A673 (cell line): ENCODE measurements at regions not wholly inside any gene's neighbourhood (a gene's known extent, or its start where the extent isn't known, plus 50 kb on each side); places are given as distances from the start of the nearest gene placed in this dataset.

Experiments
- BruUV-seq: library from RNA; stranded (reverse); fragments of 400-500 nt; replicated peaks from 2 replicates; lab custom pipeline; 2021; lab: Mats Ljungman, UMichigan
- CTCF ChIA-PET: fragments of 300-600 bp; sonication (Branson Sonifier 250); formaldehyde crosslinking; loops from one replicate; lab custom pipeline; 2022; ENCODE audit warnings: antibody characterized with exemption; lab: Charles Lee
- POLR2A ChIA-PET: fragments of 300-600 bp; sonication (Branson Sonifier 250); formaldehyde crosslinking; loops from one replicate; lab custom pipeline; 2022; ENCODE audit warnings: antibody characterized with exemption; ENCODE audit not compliant: low non-redundant PET; lab: Charles Lee
- DNase-seq: peaks from one replicate; pipeline ENCODE4 v3.0.0-alpha.2; 2015; ENCODE audit warnings: low spot score
- H3K27ac ChIP-seq: fragments of 200-600 bp; sonication (generic); 2 replicates; pipeline ENCODE4 v1.5.1; 2016; ENCODE audit warnings: mixed run types, low read depth, mild to moderate bottlenecking, mixed read lengths, antibody characterized with exemption, low read length; ENCODE audit not compliant: poor library complexity, severe bottlenecking
- H3K27me3 ChIP-seq: fragments of 200-600 bp; sonication (generic); replicated peaks from 2 replicates; pipeline ENCODE4 v1.6.1; 2017; ENCODE audit warnings: mixed run types, low read depth, mild to moderate bottlenecking, mixed read lengths, antibody characterized with exemption, low read length; ENCODE audit not compliant: insufficient read depth, poor library complexity
- H3K36me3 ChIP-seq: fragments of 200-600 bp; sonication (generic); 2 replicates; pipeline ENCODE4 v1.6.1; 2016; ENCODE audit warnings: mixed run types, mild to moderate bottlenecking, mixed read lengths, antibody characterized with exemption, low read length; ENCODE audit not compliant: insufficient read depth, poor library complexity, severe bottlenecking
- H3K4me1 ChIP-seq: fragments of 200-600 bp; sonication (generic); 2 replicates; pipeline ENCODE4 v1.6.1; 2017; ENCODE audit warnings: mixed run types, mild to moderate bottlenecking, mixed read lengths, antibody characterized with exemption, low read length; ENCODE audit not compliant: insufficient read depth, poor library complexity, severe bottlenecking
- H3K4me3 ChIP-seq: fragments of 200-600 bp; sonication (generic); 2 replicates; pipeline ENCODE4 v1.5.1; 2016; ENCODE audit warnings: low read depth, mixed run types, mild to moderate bottlenecking, mixed read lengths, low read length; ENCODE audit not compliant: poor library complexity, severe bottlenecking
- H3K9me3 ChIP-seq: fragments of 200-600 bp; sonication (generic); 2 replicates; pipeline ENCODE4 v1.6.1; 2016; ENCODE audit warnings: mixed run types, low read depth, mild to moderate bottlenecking, mixed read lengths, antibody characterized with exemption, low read length; ENCODE audit not compliant: poor library complexity, severe bottlenecking
- EZH2 ChIP-seq: fragments of 200-600 bp; sonication (generic); IDR thresholded peaks from 2 replicates; pipeline ENCODE4 v1.6.1; 2017; ENCODE audit warnings: borderline replicate concordance, low read depth, mild to moderate bottlenecking, mixed read lengths, antibody characterized with exemption, low read length; ENCODE audit not compliant: poor library complexity, severe bottlenecking
- intact Hi-C: fragments of 100-400 bp; cut with micrococcal nuclease; formaldehyde crosslinking; loops from one replicate; pipeline ENCODE4 v1.10.0; 2022; ENCODE audit not compliant: unreplicated experiment
- TF ChIP-seq, protein P1 (sequence below): fragments of 300-800, 200-600 bp; sonication (generic); conservative IDR thresholded peaks from 2 replicates; pipeline ENCODE4 v1.5.1; 2017; ENCODE audit warnings: low read depth, mild to moderate bottlenecking, antibody characterized with exemption, low read length, moderate library complexity, mixed read lengths

DNA sequence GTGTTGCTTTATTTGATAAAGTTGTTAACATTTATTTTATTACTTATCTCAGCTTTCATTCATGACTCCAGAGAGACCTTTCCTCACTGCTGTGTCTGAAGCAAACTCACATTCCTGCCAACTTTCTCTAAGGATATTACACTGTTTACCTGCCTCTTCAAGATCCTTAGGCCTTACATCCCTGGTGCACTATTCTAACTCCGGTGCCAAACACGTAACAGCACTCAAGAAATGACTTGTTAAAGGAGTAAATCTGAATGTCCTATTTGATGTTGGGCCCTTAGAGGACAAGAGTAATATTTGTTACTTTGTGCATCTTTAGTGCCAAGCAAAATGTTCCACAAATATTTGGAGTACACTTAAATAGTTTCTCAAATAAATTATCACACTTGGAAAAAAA lies 324.1 kb upstream of the FLRT2 start:
- H3K4me3 ChIP-seq: no peak overlapping the region
- no TSS peak for BruUV-seq
- CTCF ChIA-PET: no interaction called here
- no peaks in the 10 kb centered on the region for H3K27me3 ChIP-seq
- no peaks in the 10 kb centered on the region for H3K36me3 ChIP-seq
- no peaks in the 10 kb centered on the region for H3K9me3 ChIP-seq
- no peak overlapping the region for H3K27ac ChIP-seq
- intact Hi-C loops: no loop called here
- TF ChIP-seq, protein P1, sequence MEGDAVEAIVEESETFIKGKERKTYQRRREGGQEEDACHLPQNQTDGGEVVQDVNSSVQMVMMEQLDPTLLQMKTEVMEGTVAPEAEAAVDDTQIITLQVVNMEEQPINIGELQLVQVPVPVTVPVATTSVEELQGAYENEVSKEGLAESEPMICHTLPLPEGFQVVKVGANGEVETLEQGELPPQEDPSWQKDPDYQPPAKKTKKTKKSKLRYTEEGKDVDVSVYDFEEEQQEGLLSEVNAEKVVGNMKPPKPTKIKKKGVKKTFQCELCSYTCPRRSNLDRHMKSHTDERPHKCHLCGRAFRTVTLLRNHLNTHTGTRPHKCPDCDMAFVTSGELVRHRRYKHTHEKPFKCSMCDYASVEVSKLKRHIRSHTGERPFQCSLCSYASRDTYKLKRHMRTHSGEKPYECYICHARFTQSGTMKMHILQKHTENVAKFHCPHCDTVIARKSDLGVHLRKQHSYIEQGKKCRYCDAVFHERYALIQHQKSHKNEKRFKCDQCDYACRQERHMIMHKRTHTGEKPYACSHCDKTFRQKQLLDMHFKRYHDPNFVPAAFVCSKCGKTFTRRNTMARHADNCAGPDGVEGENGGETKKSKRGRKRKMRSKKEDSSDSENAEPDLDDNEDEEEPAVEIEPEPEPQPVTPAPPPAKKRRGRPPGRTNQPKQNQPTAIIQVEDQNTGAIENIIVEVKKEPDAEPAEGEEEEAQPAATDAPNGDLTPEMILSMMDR: no peak
- TF ChIP-seq EZH2: no peak
- POLR2A ChIA-PET: no interaction called here
- H3K4me1 ChIP-seq: no peaks in the 10 kb centered on the region
- DNase-seq: no peak

- no peaks in the 10 kb centered on the region for H3K4me1 ChIP-seq
- intact Hi-C loops: no loop called here
- TF ChIP-seq, protein P1: no peak
- TF ChIP-seq EZH2: no peak
These were observed 315.5 kb upstream of the FLRT2 start for GRCh38 chr14:85214471-85214870.

GRCh38 chr14:85217412-85217811 lies 312.5 kb upstream of the FLRT2 start:
- Histone ChIP-seq H3K27ac (no peak overlapping the region), H3K27me3 (no peaks in the 10 kb centered on the region), H3K9me3 (no peaks in the 10 kb centered on the region), H3K4me3 (no peak overlapping the region), H3K4me1 (no peaks in the 10 kb centered on the region), H3K36me3 (no peaks in the 10 kb centered on the region)
- BruUV-seq: no TSS peak
- POLR2A ChIA-PET: no interaction called here
- CTCF ChIA-PET: no interaction called here
- intact Hi-C loops: no loop called here
- TF ChIP-seq EZH2: no peak
- TF ChIP-seq, protein P1: no peak
- DNase-seq: no peak

More at GRCh38 chr14:85214471-85214870, 315.5 kb upstream of the FLRT2 start:
- CTCF ChIA-PET: no interaction called here
- POLR2A ChIA-PET: no interaction called here
- DNase-seq: no peak
- no peaks in the 10 kb centered on the region for H3K36me3 ChIP-seq
- H3K27me3 ChIP-seq: no peaks in the 10 kb centered on the region
- no peak overlapping the region for H3K27ac ChIP-seq
- no peaks in the 10 kb centered on the region for H3K9me3 ChIP-seq
- no TSS peak for BruUV-seq
- no peak overlapping the region for H3K4me3 ChIP-seq
